Fibroblast of lung (primary cell): ENCODE measurements at regions not wholly inside any gene's neighbourhood (a gene's known extent, or its start where the extent isn't known, plus 50 kb on each side); places are given as distances from the start of the nearest gene placed in this dataset.

ENCODE experiments used
- EZH2 ChIP-seq: IDR thresholded peaks from 2 replicates; pipeline ENCODE4 v1.5.1; 2012; ENCODE audit warnings: low read length, control low read depth, mild to moderate bottlenecking; ENCODE audit errors: missing control alignments
- TF ChIP-seq, protein P1 (sequence below), 2 donors: IDR thresholded peaks in 1 of 2; conservative IDR thresholded peaks in 1 of 2; 1 replicate in 1 of 2; 2 replicates in 1 of 2; pipeline ENCODE4 v1.5.1; 2011 to 2012; ENCODE audit warnings: low read length in 2 of 2, control low read depth in 1 of 2, inconsistent platforms in 1 of 2, low read depth in 1 of 2, mild to moderate bottlenecking in 1 of 2

DNA sequence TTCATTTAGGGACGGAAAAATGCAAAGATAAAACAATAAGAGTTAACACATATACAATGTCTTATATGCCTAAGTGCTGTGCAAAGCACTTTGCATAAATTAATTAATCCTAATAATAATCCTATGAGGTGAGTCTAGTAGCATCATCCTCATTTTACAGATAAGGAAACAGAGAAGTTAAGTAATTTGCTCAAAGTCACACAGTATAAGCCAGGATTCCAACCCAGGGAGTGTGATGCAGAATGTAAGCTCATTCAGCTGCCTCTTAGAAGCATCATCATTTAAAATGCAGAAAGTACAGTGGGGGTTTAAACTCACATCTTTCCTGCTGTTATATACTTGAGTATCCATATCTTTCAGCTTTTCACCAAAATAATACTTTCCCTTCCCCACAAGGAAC, 203.7 kb downstream of the LARP7 start:
- TF ChIP-seq, protein P1, sequence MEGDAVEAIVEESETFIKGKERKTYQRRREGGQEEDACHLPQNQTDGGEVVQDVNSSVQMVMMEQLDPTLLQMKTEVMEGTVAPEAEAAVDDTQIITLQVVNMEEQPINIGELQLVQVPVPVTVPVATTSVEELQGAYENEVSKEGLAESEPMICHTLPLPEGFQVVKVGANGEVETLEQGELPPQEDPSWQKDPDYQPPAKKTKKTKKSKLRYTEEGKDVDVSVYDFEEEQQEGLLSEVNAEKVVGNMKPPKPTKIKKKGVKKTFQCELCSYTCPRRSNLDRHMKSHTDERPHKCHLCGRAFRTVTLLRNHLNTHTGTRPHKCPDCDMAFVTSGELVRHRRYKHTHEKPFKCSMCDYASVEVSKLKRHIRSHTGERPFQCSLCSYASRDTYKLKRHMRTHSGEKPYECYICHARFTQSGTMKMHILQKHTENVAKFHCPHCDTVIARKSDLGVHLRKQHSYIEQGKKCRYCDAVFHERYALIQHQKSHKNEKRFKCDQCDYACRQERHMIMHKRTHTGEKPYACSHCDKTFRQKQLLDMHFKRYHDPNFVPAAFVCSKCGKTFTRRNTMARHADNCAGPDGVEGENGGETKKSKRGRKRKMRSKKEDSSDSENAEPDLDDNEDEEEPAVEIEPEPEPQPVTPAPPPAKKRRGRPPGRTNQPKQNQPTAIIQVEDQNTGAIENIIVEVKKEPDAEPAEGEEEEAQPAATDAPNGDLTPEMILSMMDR (conservative IDR thresholded peaks at IDR 0.05 in 1 of 2, IDR thresholded peaks at IDR 0.05 in 1 of 2; ENCODE audit: low read depth in 1 of 2, low read length in 2 of 2), result no peak
- TF ChIP-seq EZH2, result no peak
